Glutamatergic neuron (in vitro differentiated cells): ENCODE measurements at regions not wholly inside any gene's neighbourhood (a gene's known extent, or its start where the extent isn't known, plus 50 kb on each side); places are given as distances from the start of the nearest gene placed in this dataset.

Source experiments
- DNase-seq: peaks from one replicate; pipeline ENCODE4 v3.0.0; 2022
- H3K27ac Mint-ChIP-seq: one replicate; pipeline ENCODE4 v1.8.0; 2020; ENCODE audit warnings: mild to moderate bottlenecking, mixed read lengths, inconsistent platforms; ENCODE audit not compliant: unreplicated experiment
- H3K27me3 Mint-ChIP-seq: one replicate; pipeline ENCODE4 v1.8.0; 2020; ENCODE audit warnings: mild to moderate bottlenecking, moderate library complexity, mixed read lengths, inconsistent platforms; ENCODE audit not compliant: unreplicated experiment
- H3K36me3 Mint-ChIP-seq: one replicate; pipeline ENCODE4 v1.8.0; 2020; ENCODE audit warnings: mild to moderate bottlenecking, mixed read lengths, inconsistent platforms; ENCODE audit not compliant: unreplicated experiment
- H3K4me1 Mint-ChIP-seq: one replicate; pipeline ENCODE4 v1.8.0; 2020; ENCODE audit warnings: mild to moderate bottlenecking, low read depth, mixed read lengths, inconsistent platforms; ENCODE audit not compliant: unreplicated experiment
- H3K4me3 Mint-ChIP-seq: one replicate; pipeline ENCODE4 v1.8.0; 2020; ENCODE audit warnings: mild to moderate bottlenecking, mixed read lengths, inconsistent platforms; ENCODE audit not compliant: unreplicated experiment
- H3K9me3 Mint-ChIP-seq: one replicate; pipeline ENCODE4 v1.8.0; 2020; ENCODE audit warnings: mild to moderate bottlenecking, moderate library complexity, mixed read lengths, inconsistent platforms; ENCODE audit not compliant: unreplicated experiment
- TF ChIP-seq, protein P1 (sequence below): fragments of 200-600 bp; sonication (generic); IDR thresholded peaks from one replicate; pipeline ENCODE4 v1.5.0; 2021; ENCODE audit not compliant: partially characterized antibody, unreplicated experiment

DNA sequence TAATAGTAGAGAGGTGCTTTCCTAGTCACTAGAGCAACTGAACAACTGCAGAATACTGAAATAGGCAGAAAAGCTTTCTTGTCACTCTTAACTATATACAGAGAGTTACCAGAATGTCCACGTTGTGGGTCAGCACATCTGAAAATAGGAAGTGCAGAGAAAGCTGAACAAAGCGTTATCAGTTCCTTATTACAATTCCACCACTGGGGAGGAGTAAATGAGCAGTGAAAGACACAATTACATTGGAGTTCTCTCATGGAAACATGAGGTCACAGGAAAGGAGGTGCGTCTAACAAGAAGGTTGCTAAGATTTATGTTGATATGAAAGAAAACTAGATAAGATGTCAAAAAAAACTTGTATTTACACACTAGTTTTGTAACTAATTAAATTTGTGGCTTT, 461.9 kb upstream of the COX7C start:
- TF ChIP-seq, protein P1, sequence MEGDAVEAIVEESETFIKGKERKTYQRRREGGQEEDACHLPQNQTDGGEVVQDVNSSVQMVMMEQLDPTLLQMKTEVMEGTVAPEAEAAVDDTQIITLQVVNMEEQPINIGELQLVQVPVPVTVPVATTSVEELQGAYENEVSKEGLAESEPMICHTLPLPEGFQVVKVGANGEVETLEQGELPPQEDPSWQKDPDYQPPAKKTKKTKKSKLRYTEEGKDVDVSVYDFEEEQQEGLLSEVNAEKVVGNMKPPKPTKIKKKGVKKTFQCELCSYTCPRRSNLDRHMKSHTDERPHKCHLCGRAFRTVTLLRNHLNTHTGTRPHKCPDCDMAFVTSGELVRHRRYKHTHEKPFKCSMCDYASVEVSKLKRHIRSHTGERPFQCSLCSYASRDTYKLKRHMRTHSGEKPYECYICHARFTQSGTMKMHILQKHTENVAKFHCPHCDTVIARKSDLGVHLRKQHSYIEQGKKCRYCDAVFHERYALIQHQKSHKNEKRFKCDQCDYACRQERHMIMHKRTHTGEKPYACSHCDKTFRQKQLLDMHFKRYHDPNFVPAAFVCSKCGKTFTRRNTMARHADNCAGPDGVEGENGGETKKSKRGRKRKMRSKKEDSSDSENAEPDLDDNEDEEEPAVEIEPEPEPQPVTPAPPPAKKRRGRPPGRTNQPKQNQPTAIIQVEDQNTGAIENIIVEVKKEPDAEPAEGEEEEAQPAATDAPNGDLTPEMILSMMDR = no peak
- H3K4me3 Mint-ChIP-seq = no peak overlapping the region
- H3K27me3 Mint-ChIP-seq = peaks cover 3% of the 10 kb centered on the region
- H3K27ac Mint-ChIP-seq = no peak overlapping the region
- H3K4me1 Mint-ChIP-seq = no peaks in the 10 kb centered on the region
- no peaks in the 10 kb centered on the region for H3K9me3 Mint-ChIP-seq
- H3K36me3 Mint-ChIP-seq = no peaks in the 10 kb centered on the region
- DNase-seq = no peak

DNA sequence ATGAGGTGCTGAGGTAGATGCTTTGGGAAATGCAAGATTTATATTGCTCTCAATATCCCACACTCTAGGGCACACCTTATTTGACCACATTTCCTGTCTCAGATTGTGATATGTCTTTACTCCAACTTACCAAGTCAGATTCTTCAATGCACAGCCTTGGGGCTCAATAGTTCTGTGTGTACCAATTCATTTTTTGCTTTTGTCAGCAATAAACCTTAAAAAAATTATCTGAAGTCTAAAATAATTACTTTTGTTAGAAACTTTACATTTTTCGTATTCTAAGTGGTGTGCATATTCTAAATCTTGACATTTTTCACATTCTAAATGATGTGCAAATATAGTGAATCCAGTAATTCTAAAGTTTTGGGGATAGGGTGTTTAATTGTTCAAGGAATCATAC, 447.5 kb upstream of the COX7C start:
- no peaks in the 10 kb centered on the region for H3K36me3 Mint-ChIP-seq
- H3K4me1 Mint-ChIP-seq = no peaks in the 10 kb centered on the region
- TF ChIP-seq, protein P1 = no peak
- no peaks in the 10 kb centered on the region for H3K9me3 Mint-ChIP-seq
- DNase-seq = no peak
- H3K27ac Mint-ChIP-seq = no peak overlapping the region
- H3K27me3 Mint-ChIP-seq = no peaks in the 10 kb centered on the region
- no peak overlapping the region for H3K4me3 Mint-ChIP-seq

GRCh38 chr5:86175224-86175623, 442.5 kb upstream of the COX7C start:
- H3K36me3 Mint-ChIP-seq = no peaks in the 10 kb centered on the region
- TF ChIP-seq, protein P1 = no peak
- H3K4me3 Mint-ChIP-seq = no peak overlapping the region
- H3K27ac Mint-ChIP-seq = no peak overlapping the region
- H3K9me3 Mint-ChIP-seq = no peaks in the 10 kb centered on the region
- no peaks in the 10 kb centered on the region for H3K4me1 Mint-ChIP-seq
- no peak for DNase-seq
- no peaks in the 10 kb centered on the region for H3K27me3 Mint-ChIP-seq

- no peak for DNase-seq
- TF ChIP-seq, protein P1 = no peak
- no peak overlapping the region for H3K27ac Mint-ChIP-seq
- no peaks in the 10 kb centered on the region for H3K9me3 Mint-ChIP-seq
- no peaks in the 10 kb centered on the region for H3K4me1 Mint-ChIP-seq
- no peak overlapping the region for H3K4me3 Mint-ChIP-seq
- no peaks in the 10 kb centered on the region for H3K27me3 Mint-ChIP-seq
- H3K36me3 Mint-ChIP-seq = no peaks in the 10 kb centered on the region
Observed at GRCh38 chr5:86199287-86199686, 418.5 kb upstream of the COX7C start.

- Mint-ChIP-seq H3K27me3 (no peaks in the 10 kb centered on the region), H3K9me3 (peaks cover 1% of the 10 kb centered on the region), H3K4me3 (no peak overlapping the region), H3K4me1 (no peaks in the 10 kb centered on the region), H3K36me3 (peaks cover 7% of the 10 kb centered on the region), H3K27ac (no peak overlapping the region)
- DNase-seq = no peak
- TF ChIP-seq, protein P1 = no peak
Observed at GRCh38 chr5:86228147-86228546, 389.6 kb upstream of the COX7C start.
